SK-N-MC (cell line): ENCODE measurements at regions not wholly inside any gene's neighbourhood (a gene's known extent, or its start where the extent isn't known, plus 50 kb on each side); places are given as distances from the start of the nearest gene placed in this dataset.

Experiments
- EZH2 ChIP-seq: fragments of 200-600 bp; sonication (generic); IDR thresholded peaks from one replicate; pipeline ENCODE4 v1.6.1; 2017; ENCODE audit warnings: antibody characterized with exemption
- POLR2AphosphoS5 ChIP-seq: IDR thresholded peaks from 2 replicates; pipeline ENCODE4 v1.6.1; 2012; ENCODE audit warnings: mild to moderate bottlenecking, low read depth, low read length, borderline replicate concordance

- TF ChIP-seq POLR2AphosphoS5: no peak
- TF ChIP-seq EZH2: no peak
Observed at GRCh38 chr2:63695583-63695982, 106.8 kb downstream of the MDH1 start.
